Activated CD4-positive, alpha-beta T cell treated with anti-CD3 and anti-CD28 coated beads, Interleukin-10, Interleukin-2, amounts not matched to agents 100 ng/mL and 50 ng/mL, durations not matched to agents 16 hours and 8 hours (primary cell): ENCODE measurements at regions not wholly inside any gene's neighbourhood (a gene's known extent, or its start where the extent isn't known, plus 50 kb on each side); places are given as distances from the start of the nearest gene placed in this dataset.

ENCODE experiments used
- DNase-seq: peaks from one replicate; pipeline ENCODE4 v3.0.0-alpha.2; 2020

DNA sequence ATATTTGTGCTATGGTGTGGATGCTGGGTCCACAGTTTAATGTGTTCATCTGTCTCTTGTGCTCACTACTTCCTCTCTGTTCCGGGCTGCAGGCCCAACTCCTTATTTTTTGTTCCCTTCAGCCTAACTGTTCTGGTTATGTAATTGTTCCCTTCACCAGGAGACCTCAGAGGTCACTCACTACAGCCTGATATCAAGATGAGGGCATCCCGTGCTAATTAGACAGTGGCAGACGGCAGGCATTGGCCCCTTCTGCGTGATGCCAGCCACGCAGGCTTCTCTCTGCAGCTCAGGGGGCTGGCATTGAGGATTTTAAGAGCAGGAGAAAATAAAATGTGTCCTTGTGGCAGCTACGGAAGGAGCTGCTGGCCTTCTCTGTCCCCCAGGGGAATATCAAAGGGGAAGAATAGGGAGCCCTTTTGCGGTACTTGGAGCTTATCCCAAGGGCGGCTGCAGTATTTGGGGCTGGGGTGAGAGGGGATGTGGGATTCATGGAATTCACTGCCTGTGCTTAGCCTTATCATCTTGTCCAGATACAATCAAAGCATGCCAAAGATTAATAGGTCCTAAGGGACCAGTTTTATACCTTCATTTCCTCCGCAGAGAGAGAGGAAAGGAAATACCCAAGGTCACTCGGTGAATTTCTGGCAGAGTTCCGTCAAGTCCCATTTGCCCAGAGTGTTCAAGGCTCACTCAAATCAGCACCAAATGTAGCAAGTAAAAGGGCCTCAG lies 53.3 kb upstream of the TRIB2 start:
- no peak for DNase-seq

DNA sequence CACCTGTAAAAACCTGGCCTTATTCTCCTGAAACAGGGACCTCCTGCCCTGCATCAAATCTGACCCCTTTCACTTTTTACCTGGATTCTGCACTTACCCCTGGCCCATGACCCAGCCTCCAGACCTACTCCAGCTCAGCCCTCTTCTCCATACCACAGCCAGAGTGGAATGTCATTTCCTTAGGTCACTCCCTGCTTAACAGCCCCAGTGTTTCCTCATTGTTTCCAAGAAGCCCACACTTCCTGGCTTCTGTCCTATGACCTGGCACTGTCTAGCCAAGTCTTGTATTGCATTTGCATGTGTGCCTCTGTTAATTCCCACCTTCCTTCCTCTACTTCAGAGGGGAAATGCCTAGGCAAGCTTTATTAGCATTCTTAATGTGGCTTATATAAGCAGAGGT lies 51.4 kb upstream of the TRIB2 start:
- no peak for DNase-seq

DNA sequence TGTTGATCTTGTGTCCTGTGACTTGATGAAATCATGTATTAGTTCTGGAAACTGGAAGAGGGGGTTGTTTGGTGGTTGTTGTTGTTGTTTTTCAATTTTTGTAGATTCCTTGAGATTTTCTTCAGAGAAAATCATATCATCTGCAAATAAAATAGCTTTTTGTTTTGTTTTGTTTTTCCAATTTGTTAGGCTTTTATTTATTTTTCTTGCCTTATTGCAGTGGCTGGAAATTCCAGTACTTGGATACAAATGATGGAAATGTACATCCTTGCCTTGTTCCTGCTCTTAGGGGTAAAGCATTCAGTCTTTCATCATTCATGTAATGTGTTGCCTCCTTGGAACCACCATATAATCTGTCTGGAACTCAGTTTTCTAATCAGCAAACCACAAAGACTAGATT lies 50.3 kb upstream of the TRIB2 start:
- DNase-seq: no peak
